ENCODE measurements at regions not wholly inside any gene's neighbourhood (a gene's known extent, or its start where the extent isn't known, plus 50 kb on each side); places are given as distances from the start of the nearest gene placed in this dataset.

DNA sequence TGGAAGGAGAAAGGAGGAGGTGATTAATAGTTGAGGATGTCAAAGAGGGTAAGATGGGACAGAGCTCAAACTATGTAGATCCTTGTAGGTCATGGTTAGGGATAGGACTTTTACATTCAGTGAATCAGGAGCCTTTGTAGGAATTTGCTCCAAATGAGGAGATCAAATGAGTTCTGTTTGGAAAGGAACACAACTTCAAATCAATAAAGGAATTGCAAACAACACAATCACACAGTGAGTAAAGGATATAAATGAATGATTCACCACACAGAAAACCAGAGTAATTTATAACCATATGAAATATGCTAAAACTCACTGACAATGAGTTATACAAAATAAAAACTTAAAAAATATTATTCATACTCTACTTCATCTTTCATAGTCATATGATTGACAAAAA lies 480.8 kb upstream of the EPHA7 start:
- TF ChIP-seq, protein P1, sequence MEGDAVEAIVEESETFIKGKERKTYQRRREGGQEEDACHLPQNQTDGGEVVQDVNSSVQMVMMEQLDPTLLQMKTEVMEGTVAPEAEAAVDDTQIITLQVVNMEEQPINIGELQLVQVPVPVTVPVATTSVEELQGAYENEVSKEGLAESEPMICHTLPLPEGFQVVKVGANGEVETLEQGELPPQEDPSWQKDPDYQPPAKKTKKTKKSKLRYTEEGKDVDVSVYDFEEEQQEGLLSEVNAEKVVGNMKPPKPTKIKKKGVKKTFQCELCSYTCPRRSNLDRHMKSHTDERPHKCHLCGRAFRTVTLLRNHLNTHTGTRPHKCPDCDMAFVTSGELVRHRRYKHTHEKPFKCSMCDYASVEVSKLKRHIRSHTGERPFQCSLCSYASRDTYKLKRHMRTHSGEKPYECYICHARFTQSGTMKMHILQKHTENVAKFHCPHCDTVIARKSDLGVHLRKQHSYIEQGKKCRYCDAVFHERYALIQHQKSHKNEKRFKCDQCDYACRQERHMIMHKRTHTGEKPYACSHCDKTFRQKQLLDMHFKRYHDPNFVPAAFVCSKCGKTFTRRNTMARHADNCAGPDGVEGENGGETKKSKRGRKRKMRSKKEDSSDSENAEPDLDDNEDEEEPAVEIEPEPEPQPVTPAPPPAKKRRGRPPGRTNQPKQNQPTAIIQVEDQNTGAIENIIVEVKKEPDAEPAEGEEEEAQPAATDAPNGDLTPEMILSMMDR (IDR thresholded peaks at IDR 0.05) = no peak
- no peak for TF ChIP-seq EZH2phosphoT487 (IDR thresholded peaks at IDR 0.05)

Measured in neural progenitor cell (in vitro differentiated cells).